Thoracic aorta (tissue), 2 donors: ENCODE measurements at regions not wholly inside any gene's neighbourhood (a gene's known extent, or its start where the extent isn't known, plus 50 kb on each side); places are given as distances from the start of the nearest gene placed in this dataset.
A peak's percentile ranks its signal among the peaks of the same experiment; 100 is the strongest.

Experiments
- ATAC-seq: fragments of 150-250 bp; one replicate; pipeline ENCODE4 v1.8.0; 2017; ENCODE audit warnings: low read depth; ENCODE audit not compliant: insufficient number of reproducible peaks, low FRiP score
- DNase-seq: peaks from one replicate; pipeline ENCODE4 v3.0.0-alpha.2; 2020; ENCODE audit warnings: low spot score
- H3K27ac ChIP-seq, 2 donors: fragments of 200-600 bp; sonication (generic); 1 replicate in 1 of 2; 2 replicates in 1 of 2; pipeline ENCODE4 v1.5.1; 2016; ENCODE audit warnings: mild to moderate bottlenecking in 2 of 2, moderate library complexity in 2 of 2
- H3K27me3 ChIP-seq: fragments of 200-600 bp; sonication (generic); replicated peaks from 2 replicates; pipeline ENCODE4 v1.6.0; 2016; ENCODE audit warnings: mild to moderate bottlenecking; ENCODE audit not compliant: insufficient read depth
- H3K36me3 ChIP-seq: fragments of 200-600 bp; sonication (generic); one replicate; pipeline ENCODE4 v1.5.1; 2016
- H3K4me1 ChIP-seq, 2 donors: fragments of 200-600 bp; sonication (generic); 1 replicate in 1 of 2; 2 replicates in 1 of 2; pipeline versions ENCODE4 v1.5.1 to v1.6.0; 2016; ENCODE audit warnings: low read depth in 2 of 2, mild to moderate bottlenecking in 1 of 2; ENCODE audit not compliant: control insufficient read depth in 1 of 2
- H3K4me3 ChIP-seq: fragments of 200-600 bp; sonication (generic); 2 replicates; pipeline ENCODE4 v1.5.1; 2016; ENCODE audit warnings: mild to moderate bottlenecking
- H3K9me3 ChIP-seq: fragments of 200-600 bp; sonication (generic); 2 replicates; pipeline ENCODE4 v1.5.1; 2016
- TF ChIP-seq, protein P1 (sequence below): fragments of 200-600 bp; sonication (generic); IDR thresholded peaks from one replicate; pipeline ENCODE4 v1.5.1; 2019; ENCODE audit warnings: antibody characterized with exemption

DNA sequence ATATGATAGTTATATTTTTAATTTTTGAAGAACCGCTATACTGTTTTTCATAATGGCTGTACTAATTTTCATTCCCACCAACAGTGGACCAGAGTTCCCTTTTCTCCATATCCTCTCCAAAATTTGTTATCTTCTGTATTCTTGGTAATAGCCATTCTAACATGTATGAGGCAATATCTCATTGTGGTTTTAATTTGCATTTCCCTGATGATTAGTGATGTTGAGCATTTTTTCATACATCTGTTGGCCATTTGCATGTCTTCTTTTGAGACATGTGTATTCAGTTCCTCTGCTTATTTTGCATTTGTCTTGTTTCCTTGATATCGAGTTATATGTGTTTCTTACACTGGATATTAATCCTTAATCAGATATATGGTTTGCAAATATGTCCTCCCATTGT is 770.8 kb upstream of the MBL2 start:
- no peaks in the 10 kb centered on the region for H3K4me1 ChIP-seq
- no peaks in the 10 kb centered on the region for H3K36me3 ChIP-seq
- no peaks in the 10 kb centered on the region for H3K27me3 ChIP-seq
- no peak overlapping the region for H3K4me3 ChIP-seq
- H3K27ac ChIP-seq, result no peak overlapping the region
- ATAC-seq, result no peak
- TF ChIP-seq, protein P1, sequence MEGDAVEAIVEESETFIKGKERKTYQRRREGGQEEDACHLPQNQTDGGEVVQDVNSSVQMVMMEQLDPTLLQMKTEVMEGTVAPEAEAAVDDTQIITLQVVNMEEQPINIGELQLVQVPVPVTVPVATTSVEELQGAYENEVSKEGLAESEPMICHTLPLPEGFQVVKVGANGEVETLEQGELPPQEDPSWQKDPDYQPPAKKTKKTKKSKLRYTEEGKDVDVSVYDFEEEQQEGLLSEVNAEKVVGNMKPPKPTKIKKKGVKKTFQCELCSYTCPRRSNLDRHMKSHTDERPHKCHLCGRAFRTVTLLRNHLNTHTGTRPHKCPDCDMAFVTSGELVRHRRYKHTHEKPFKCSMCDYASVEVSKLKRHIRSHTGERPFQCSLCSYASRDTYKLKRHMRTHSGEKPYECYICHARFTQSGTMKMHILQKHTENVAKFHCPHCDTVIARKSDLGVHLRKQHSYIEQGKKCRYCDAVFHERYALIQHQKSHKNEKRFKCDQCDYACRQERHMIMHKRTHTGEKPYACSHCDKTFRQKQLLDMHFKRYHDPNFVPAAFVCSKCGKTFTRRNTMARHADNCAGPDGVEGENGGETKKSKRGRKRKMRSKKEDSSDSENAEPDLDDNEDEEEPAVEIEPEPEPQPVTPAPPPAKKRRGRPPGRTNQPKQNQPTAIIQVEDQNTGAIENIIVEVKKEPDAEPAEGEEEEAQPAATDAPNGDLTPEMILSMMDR, result no peak
- no peaks in the 10 kb centered on the region for H3K9me3 ChIP-seq
- DNase-seq, result no peak

DNA sequence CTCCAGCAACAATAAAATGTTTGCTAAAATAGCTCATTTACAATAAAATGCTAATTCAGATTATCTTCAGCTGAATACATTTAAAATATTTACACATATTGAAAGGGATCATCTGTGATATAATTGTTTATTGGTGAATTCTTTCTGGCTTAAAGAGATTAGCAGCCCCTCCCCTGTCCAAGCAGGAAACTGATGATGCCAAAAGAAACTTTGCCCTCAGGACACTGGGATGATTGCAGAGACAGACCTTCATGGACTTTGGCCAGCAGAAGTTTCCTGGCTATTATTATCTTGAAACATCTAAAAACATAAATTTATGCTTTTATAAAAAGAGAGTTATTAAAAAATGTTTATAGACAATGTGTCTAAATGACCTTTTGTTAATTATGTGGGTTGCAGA is 764.9 kb upstream of the MBL2 start:
- no peaks in the 10 kb centered on the region for H3K36me3 ChIP-seq

DNA sequence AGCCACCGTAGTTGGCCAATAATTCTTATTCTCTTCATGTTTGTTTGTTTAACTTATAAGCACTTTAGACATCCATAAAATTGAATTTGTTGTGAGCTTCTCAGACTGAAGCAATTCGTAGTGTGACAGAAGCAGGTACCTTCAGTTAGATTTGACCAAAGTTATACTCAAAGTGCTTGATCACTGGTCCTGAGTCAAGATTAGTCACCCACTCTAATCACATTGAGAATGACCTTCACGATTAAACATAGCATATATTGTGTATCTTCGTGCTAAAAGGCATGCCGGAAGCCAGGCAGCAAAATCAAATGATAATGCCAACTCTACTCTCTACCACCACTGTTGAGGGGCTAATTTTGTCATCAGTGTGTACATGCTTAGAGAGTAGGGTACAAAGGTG is 763.7 kb upstream of the MBL2 start:
- H3K27me3 ChIP-seq, result no peaks in the 10 kb centered on the region
- DNase-seq, result no peak
- TF ChIP-seq, protein P1, result no peak
- peak; percentile 43 for ATAC-seq
- H3K9me3 ChIP-seq, result no peaks in the 10 kb centered on the region
- H3K27ac ChIP-seq, result no peak overlapping the region
- no peaks in the 10 kb centered on the region for H3K4me1 ChIP-seq
- H3K4me3 ChIP-seq, result no peak overlapping the region
- no peaks in the 10 kb centered on the region for H3K36me3 ChIP-seq

More for the DNA sequence above, 764.9 kb upstream of the MBL2 start:
- TF ChIP-seq, protein P1, result no peak
- Histone ChIP-seq H3K4me3 (no peak overlapping the region), H3K9me3 (no peaks in the 10 kb centered on the region), H3K27me3 (no peaks in the 10 kb centered on the region), H3K27ac (no peak overlapping the region), H3K4me1 (no peaks in the 10 kb centered on the region)
- ATAC-seq (no peak), DNase-seq (no peak)

DNA sequence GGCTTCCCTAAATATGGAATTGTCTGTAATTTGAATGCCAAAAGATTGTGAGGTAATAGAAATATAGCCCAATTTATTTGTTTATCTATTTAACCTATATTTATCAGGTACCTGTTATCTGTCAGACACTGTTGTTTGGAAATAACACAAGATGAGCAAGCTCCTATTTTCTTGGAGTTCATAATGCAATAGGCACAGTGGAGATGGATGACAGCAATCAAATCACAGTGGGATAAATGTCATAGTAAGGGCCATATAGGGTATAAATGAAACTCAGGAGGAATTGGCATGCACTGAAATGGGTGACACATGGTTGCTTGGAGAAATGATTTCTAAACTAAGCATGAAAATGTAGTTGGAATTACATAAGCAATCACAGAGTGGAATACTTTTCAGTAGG is 761.8 kb upstream of the MBL2 start:
- TF ChIP-seq, protein P1, result no peak

DNA sequence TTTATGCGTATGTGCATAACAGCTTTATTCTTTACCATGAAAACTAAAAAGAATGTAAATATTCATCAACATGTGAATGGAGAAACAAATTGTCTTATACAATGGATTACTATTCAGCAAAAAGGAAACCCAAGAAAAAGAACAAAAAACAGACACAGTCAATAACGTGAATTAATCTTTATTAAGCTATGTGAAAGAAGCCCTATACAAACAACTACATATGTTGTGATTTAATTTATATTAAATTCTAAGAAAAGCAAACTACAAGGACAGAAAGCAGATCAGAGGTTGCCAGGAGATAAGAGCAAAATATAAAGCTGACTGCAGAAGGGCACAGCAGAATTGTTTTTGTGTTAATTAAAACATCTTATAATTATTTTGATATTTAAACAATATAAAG is 756.4 kb upstream of the MBL2 start:
- Histone ChIP-seq H3K4me3 (no peak overlapping the region), H3K36me3 (no peaks in the 10 kb centered on the region), H3K4me1 (no peaks in the 10 kb centered on the region), H3K27ac (no peak overlapping the region), H3K27me3 (no peaks in the 10 kb centered on the region), H3K9me3 (no peaks in the 10 kb centered on the region)
- DNase-seq (no peak), ATAC-seq (no peak)
- TF ChIP-seq, protein P1, result no peak

More for the DNA sequence above, 761.8 kb upstream of the MBL2 start:
- Histone ChIP-seq H3K36me3 (no peaks in the 10 kb centered on the region), H3K27me3 (no peaks in the 10 kb centered on the region), H3K4me1 (no peaks in the 10 kb centered on the region), H3K27ac (no peak overlapping the region), H3K9me3 (no peaks in the 10 kb centered on the region), H3K4me3 (no peak overlapping the region)
- DNase-seq (no peak), ATAC-seq (no peak)
